Renal cortical epithelial cell (primary cell): ENCODE measurements at regions not wholly inside any gene's neighbourhood (a gene's known extent, or its start where the extent isn't known, plus 50 kb on each side); places are given as distances from the start of the nearest gene placed in this dataset.

Experiments
- DNase-seq: peaks from one replicate; pipeline ENCODE4 v3.0.0-alpha.2; 2011; ENCODE audit warnings: low read depth

DNA sequence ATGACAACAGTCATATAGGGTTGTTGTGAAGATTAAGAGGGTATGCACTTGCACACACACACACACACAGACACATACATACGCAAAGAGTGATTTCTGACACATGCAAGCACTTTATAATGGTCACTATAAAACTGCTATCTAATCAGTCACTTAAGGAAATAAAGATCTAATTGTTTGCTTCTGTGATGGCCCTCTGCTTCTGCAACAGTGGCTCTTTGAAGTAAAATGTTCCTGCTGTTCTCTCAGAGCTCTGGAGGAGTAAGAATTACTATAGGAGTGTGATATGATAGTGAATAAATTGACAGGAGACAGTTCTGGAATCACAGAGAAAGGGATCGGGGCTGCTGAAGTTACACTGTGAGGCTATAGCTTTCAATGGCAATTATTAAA is 494.5 kb upstream of the B3GALT2 start:
- DNase-seq, result no peak

DNA sequence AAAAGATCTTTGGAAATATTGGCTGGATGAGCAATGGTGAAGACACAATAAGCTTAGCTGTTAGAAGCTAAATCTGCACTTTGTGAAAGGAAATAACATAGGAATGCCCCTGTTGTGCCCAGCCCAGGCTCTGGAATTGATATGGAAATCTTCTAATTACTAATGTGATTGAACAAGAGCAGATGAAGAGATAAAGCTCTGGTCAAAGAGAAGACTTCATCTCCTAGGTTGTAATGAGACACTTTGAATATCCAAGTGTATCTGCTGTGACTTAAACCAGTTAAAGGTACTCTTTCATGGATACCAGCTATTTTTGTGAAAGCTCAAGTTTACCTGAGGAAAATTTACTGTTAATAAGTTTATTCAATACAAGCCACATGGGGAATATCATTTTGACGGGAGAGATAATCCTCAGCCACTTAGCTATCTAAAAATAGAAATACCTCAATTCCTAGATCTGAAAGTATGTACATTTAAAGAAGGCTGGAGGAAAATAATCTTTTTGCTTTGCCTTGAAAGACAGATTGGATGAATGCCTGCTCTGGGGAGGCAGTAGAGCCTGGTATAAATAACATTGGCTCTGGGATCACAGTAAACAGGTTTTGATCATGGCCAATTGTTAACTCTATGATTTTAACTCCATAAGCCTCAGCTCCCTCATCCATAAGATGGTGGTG is 494.0 kb upstream of the B3GALT2 start:
- no peak for DNase-seq

DNA sequence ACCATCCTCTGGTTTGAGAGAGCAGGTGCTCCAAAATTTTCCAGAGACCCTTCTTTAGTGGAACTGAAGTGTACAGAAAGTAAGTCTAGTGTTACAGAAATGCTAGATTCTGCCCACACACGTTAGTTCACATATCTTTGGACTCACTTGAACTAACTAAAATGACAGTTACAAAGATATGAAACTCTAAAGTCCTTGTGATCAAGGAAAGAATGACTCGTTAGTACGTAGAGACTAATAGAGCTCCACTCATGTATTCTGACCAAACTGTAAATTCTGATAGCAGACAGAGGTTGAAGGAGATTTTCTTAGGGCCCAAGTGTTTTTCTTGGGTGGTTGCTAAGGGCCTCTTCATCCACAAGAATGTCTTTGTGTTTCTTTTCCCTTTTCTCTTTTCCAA is 491.5 kb upstream of the B3GALT2 start:
- DNase-seq, result no peak

DNA sequence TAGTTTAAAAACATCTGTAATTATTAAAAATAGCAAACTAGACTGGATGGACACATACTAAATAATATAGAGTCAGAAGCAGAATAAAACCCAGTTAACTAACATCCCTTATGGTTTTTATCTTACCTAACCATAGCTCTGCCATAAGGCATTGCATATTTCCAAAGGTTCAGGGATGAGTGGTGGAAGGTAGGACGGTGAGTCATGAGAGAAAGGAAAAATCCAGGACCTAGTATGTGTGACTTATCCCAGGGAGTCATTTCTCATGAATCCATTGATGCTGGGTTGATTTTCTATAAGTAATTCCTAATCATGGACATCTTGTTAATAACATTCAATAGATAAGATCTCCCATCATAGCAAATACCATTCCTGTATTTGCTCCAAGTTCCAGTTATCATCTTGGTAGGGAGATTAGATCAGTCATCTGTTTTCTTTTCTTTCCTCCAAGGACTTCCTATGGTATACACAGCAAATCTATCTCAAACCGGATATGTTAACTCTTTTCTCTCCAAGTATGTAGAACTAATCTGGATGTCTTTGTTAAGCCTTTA is 490.7 kb upstream of the B3GALT2 start:
- no peak for DNase-seq

DNA sequence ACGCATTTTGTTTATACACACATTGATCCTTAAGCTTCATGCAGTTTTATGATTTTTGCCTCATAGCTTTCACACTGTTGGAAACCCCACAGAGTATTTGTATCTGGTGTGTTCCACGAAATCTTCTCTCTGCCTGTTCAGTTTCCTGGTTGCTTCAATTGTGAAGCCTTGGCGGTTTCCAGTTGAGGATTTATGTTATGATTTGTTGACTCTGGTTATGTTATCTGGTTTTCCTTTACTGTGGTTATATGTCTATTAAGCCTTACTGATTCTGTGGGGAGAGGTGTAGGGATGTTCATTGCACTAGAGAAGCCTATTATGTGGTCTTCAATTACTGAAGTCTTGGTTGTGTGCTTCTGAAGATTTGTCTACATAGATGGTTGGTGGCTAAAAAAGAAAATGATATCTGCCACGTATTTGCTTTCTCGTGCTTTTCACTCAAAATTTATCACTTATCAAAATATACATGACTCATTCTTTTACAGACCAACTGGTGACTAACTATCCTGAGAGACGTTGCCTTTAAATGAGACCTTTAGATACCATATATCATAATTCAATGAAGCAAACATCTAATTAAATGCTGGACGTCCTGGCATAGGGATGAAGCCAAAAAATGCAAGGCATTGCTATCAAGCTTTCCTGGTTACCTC is 488.0 kb upstream of the B3GALT2 start:
- no peak for DNase-seq

DNA sequence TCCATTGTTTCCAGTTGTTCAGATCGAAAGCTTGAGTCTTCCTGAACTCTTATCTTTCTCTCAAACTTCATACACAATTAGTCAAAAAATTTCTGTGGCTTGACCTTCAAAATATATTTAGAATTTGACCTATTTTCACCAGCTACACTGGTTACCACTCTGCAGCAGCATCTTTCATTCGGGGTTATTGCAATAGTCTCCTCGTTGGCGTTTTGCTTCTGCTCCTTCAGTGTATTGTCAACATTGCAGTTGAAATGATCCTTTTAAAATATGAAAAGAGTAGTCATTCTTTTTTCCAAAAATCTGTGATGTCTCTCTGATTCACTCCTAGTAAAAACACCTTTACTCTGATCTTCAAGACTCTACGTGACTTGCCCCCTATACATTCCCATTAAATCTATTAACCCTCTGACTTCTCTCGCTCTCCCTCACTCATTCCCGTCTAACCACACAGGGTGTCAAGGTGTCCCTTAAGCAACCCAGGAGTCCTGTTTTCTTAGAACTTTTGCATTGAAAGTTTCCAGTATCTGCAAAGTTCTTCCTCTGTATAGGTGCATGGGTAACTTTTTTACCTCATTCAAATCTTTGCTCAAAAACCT is 480.2 kb upstream of the B3GALT2 start:
- no peak for DNase-seq

DNA sequence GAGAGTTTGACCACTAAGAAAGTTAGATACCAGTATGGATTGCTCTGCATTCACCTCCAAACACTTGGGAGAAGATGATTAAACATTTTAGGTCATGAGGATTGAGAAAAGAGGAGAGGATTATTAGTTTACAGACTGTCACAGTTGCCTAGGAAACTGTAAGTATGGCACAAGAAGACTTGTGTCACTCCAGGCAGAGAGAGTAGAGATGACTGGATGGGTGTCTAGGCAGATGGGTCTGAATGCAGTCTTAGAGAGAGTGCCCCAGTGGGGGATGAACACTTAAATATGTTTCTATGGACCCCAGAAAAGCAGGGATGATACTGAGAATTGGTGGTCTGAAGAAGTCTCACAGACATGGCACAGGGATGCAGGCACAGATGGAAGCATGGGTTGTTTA is 477.6 kb upstream of the B3GALT2 start:
- no peak for DNase-seq

DNA sequence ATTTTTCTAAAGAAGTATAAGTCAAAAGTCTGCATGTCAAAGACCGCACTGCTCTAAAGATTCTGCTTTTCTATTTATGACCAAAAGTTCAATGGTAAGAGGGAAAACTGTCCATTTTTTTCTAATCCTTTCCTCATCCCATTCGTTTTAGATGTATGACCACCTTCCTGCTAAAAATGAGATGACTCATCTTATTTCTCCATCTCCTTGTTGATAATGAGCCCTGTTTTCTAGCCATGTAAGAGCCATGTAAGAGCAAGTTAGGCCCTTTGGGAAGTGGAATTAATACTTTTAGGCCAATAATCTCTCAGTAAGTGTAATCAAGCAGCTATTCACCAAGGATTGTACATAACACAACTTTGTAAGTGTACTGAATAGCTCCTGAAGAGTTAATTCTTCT is 475.6 kb upstream of the B3GALT2 start:
- peak; percentile 27 for DNase-seq

DNA sequence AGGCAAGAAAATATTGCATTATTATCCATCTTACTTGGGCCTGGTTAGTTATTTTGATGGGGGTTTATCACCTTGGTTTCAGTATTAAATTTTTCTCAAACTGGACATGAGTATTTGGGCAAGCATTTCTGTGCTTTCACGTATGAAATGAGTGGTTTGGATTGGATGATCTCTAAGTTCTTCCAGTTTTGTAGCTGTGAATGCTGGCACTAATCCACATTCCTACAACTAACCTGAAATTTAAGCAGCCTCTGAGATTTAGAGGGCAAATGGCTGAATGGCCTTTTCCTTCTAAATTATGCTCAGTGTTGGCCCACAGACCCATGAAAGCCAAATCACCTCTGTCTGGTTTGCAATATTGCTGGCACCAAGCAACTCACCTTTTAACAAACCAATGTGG is 475.0 kb upstream of the B3GALT2 start:
- DNase-seq, result no peak

DNA sequence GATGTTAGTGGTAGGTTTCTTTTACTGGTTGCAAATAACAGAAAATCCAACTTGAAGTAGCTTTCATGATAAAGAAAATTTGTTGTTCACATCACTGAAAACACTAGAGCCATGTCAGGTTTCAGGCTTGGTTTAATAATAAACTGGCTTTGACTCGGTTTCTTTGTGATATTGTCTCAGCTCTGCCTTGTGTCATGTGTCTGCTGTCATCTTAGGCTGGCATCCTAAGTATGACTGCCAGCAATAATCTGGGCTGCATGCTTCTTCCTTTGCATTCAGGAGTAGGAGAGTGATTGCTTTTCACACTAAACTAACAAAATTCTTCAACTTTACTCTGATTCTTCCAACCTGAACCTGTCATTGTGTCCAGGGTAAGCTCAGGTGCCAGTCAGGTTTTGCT is 474.0 kb upstream of the B3GALT2 start:
- DNase-seq, result no peak

DNA sequence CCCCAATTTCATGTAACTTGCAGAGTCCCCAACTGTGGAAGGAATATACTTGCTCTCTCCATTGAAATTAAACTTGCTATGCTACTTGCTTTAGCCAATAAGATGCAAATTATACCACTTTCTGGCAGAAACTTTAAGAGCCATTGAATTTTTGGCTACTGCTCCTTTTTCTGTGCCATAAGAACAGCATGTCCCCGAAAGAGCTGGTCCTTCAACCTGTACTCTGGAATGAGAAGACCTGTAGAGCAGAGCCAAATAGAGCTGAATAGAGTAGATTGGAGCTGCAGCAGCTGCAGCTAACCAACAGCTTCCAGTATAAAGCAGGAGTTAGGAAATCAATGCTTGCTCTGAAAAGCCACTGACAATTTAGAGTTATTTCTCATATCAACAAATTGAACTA is 472.3 kb upstream of the B3GALT2 start:
- no peak for DNase-seq

DNA sequence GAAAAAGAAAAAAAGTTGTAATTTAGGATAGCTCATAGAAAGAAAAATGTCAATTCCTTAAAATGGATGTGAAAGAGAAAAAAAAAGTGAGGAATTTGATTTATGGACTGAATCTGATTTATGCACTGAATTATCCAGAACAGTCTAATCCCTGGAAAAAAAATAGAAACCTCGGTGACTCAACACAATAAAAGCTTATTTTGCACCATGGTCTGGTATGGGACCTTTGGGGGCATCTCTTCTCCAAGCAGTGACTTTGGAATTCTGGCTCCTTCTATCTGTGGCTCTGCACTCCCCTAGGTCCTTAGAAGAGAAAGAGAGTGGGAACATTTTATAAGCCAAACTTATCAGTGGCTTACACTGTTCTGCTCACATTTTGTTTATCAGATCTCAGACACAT is 471.7 kb upstream of the B3GALT2 start:
- DNase-seq, result no peak

DNA sequence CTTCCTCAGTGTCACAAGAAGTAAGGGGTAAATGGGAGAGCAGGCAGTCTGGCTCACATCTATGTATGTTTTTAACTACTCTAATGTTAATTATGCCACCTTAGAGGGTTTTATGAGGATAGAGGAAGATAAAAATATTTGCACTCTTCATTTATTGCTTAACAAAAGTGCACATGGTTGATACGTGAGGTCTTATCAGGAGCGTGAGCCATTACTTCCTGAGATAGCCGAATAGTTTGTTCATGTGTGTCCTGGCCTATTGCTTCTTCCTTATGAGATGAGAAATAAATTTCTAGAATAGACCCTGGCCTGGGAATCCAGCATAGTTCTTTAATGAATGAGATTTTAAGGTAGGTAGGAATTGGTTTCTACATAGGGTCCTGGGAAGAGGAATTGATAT is 471.1 kb upstream of the B3GALT2 start:
- no peak for DNase-seq

DNA sequence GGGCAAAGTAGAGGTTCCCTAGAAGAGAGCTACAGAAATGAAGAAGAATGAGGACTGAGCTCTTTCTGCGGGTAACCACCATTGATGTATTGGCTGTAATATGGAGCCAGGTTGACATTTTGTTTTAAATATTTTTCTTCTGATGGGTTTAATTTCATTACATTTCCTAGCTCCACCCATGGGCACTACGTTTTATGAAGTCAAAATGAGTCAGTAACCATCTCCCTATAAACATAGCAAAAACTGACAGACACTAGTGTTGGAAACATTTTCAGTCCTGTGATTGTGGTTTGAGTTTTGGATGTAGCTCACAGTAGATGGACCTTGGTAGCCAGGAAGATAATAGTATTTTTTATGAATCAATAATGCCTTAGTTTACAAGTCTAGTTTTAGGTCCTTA is 470.4 kb upstream of the B3GALT2 start:
- no peak for DNase-seq

DNA sequence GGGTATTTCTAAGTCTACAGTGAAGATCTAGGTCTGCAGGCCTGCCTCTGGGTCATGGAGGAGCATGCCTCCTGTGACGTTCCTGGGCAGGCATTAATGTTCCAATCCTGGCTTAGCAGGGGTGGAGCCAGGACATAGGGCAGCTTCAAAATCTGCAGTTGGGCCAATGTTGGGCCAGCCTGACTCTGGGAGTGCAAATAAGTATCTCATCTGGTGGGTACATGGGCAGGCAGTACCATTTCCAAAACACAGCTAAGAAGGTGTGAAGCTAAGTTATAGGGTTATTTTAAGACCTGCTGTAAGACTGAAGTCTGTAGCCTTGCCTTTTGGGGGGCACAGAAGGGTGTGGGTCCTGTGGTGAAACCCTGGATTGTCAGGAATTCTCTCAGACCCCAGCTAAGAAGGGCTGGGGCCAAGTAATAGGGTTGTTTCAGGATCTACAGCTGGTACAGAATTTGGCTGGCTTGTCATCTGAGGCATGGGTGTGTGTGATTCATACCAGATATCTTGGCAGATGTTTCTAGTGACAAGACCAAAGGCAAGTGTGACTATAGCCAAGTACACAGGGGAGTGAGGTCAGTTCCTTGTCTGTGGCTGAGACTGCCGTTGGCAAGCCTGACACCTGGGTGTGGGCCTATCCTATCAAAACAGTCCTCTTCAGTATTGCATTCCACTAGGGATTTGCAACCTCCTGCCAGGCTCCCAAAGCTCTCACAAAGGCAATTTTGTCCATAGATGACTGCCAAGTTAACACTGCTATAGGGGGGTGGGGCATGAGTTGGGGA is 468.7 kb upstream of the B3GALT2 start:
- no peak for DNase-seq

DNA sequence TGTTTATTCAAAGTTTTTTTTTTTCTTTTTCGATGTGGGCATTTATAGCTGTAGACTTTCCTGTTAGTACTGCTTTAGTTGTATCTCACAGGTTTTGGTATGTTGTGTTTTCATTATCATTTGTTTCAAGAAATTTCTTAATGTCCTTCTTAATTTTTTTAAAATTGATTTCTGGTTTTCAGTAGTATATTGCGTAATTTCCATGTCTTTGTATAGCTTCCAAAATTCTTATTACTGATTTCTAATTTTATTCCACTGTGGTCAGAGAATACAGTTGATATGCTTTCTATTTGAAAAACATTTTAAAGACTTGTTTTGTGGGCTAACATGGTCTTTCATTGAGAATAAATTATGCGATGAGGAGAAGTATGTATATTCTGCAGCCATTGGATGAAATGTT is 463.2 kb upstream of the B3GALT2 start:
- no peak for DNase-seq

DNA sequence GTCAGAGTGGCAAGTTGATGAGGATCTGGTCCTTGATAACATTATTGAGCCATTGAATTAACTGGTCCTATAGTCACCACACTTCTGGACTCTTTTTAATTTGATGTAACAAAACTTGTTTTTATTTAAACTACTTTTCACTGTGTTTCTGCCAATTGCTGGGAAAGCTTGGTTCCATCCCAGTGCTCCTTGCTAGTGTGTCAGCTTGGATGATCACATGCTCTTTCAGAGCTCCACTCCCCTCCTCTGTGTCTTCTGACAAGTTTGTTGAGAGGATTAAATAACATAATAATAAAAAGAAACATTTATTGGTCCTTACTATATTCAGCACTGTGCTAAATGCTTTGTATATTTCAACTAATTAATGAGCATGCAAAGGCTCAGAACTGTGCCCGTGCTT is 448.5 kb upstream of the B3GALT2 start:
- DNase-seq, result peak; percentile 60

DNA sequence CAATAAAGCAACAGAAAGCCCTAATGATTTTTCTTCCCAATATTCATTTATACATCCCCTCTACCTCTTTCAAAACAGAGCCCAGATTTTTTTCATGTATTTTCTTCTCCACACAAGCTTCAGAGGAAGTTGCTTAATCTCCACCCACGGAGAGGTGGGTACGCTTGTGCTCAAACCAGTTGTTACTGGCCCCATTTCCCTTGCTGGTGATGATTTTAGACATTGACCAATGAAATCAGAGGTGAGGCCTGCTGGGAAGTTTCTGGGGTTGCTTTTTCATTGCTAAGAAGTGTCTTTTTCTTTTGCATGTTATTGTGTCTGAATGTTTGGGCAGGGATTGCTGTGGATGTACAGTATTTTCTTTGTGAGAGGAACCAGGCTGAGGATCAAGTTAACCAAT is 448.1 kb upstream of the B3GALT2 start:
- DNase-seq, result peak; percentile 57

DNA sequence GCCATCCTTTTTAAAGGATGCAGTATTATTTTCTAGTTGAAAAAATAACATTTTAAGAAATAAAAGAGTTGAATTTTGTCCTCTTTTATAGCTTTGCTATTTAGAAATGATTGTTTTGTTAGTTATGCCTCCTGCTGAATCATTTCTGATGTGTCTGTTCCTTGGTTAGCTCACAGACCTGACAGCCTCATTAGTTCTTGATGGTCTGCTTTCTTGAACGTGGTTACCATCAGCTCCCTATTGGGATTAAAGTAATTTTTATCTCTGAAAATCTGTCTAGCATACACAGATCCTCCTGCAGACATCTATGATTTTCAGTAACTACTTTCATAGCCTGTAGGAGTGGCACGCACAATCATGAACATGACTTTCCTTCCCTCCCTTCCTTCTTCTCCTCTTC is 447.6 kb upstream of the B3GALT2 start:
- DNase-seq, result peak; percentile 18

DNA sequence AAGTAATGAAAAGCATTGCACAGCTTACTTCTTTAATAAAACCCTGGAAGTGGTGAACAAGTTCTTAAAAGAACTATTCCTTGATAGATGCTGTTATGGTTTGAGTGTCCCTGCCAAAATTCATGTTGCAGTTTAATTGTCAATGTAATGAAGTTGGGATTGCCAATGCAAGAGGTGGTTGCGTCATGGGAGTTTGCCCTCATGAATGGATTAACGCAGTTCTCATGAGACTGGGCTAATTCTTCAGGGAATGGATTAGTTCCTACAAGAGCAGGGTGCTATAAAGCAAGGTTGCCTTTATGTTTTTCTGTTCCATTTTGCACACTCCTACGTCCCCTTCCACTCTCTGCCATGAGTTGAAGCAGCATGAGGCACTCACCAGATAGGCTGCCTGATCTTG is 446.7 kb upstream of the B3GALT2 start:
- DNase-seq, result no peak

DNA sequence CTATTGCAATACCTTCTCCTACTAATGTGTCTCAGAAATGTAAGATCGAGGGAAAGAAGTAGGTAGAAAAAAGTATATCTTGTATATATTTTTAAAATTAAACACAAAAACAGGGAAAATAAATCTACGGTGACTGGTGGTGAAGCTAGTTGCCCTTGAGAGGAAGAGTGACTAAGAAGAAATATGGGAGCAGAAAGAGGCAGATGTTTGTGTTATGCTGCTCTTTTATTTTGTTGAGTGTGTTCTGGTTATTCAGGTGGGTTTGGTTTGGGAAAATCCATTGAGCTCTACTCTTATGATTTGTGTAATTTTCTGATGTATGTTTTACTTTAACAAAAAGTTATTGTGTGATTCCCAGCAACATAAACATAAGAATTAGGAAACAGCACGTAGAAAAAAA is 444.9 kb upstream of the B3GALT2 start:
- DNase-seq, result no peak

DNA sequence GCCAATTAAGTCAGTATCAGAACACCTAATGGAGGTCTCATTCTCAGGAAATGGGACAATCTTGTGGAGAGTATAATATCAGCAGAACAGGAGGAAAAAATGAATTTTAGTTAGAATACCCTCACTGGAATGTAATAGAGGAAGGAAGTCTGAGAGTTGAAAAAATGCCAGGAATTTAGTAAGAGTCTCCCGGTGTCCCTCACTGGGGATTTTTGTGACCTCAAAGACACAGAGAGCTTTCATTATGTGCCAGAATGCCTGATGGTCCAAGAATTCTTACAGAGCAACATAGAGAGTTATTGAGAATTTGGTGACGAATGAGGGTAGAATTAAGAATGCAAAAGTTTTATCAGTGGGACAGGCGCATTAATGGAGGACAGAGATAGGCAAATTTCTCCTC is 443.5 kb upstream of the B3GALT2 start:
- DNase-seq, result peak; percentile 18

DNA sequence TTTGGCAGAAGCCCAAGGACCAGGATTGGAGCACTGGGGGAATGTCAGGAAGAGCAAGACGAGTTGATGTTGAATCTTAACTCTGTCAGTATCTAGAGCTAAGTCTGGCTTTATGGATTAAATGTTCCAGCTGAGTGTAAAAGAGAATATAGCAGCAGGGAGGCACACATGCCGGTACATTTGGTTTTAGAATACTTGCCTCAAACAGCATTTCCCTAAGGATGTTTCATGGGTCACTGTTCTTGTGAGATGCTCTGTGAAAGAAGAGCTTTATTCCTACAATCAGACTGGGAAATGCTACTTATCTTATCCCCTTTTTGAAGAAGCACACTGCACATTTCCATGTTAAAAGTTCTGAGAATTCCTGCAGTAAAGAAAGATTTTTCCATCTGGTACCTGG is 440.3 kb upstream of the B3GALT2 start:
- no peak for DNase-seq
